ENCODE measurements at regions not wholly inside any gene's neighbourhood (a gene's known extent, or its start where the extent isn't known, plus 50 kb on each side); places are given as distances from the start of the nearest gene placed in this dataset.

DNA sequence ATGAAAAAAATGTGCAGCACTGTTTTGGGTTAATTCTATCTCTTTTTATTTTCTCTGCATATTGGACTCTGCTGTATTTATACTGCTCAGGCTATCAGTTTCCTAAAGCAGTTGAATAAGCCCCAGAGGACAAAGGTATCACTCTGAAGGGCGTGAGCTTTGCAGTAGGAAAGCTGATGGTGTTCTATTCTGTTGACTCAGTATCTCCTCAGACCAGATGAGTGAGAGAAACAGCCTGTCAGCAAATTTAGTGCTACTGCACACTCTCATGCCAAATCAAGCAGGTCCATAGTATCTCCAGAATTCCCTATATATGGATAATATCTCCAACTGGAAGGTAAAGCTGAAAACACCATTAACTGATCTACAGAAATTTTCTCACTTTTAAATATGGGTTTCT lies 132.3 kb upstream of the UGT8 start:
- no peak for DNase-seq

- DNase-seq = no peak
These were observed 126.2 kb upstream of the UGT8 start for GRCh38 chr4:114472269-114473032.

DNA sequence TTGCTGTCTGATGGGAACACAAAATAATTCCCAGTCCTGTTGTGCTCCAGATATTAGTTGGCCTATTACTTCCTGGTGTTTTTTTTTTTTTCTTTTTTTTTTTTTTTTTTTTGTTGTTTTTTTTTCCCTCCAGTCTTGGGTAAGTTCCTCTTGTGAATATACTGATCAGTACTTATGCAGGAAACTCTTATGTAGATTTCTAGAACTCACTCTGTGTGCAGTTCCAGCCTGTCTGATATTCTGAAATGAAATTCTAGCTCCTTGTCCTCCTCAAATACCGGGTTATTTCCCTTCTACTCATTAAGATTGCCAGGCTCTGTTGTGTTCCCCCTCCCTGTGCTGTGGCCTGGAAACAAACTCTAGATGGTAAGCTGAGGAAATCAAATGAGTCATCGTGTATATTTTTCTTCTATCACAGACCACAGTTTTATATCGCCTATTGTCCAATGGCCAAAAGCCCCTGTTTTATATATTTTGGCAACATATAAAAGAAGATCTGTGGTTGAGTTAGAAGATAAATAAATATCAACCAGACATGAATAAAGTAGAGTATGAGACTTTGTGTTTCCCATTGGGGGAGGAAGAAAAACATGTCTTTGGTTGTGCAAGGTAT lies 124.3 kb upstream of the UGT8 start:
- no peak for DNase-seq

GRCh38 chr4:114476310-114476709 lies 122.3 kb upstream of the UGT8 start:
- no peak for DNase-seq

DNA sequence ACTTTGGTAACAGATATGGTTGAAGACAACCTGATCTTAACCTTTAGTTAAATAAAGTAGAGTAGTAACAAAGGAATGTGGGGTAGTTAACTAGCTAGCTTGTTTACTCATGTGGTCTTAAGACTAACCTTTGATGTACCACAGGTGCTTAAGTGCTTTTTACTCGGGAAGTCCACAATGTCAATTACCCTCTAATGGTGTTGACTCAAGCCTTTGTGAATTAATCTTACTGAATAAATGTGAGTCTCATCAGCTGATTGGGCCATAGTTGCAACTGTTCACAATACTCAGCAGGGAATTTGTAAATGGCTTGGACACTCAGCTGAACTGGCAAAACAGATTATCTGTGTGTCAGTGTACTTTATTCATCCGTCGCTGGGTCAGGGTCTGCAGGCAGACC lies 119.0 kb upstream of the UGT8 start:
- no peak for DNase-seq

DNA sequence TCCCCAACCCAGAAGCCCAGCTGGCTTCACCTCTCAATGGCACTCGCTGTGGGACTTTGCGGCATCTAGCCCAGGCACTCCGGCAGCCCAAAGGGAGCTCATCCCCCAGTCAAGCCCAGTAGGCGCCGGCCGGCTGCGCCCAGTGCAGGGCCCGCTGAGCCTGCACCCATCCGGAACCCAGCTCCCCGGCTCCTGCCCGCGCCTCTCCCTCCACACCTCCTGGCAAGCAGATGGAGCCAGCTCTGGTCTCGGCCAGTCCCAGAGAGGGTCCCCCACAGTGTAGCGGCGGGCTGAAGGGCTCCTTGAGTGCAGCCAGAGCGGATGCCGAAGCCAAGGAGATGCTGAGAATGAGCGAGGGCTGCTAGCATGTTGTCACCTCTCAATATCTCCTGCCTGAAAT lies 116.8 kb upstream of the UGT8 start:
- DNase-seq = no peak

GRCh38 chr4:114487101-114487500 lies 111.5 kb upstream of the UGT8 start:
- no peak for DNase-seq

DNA sequence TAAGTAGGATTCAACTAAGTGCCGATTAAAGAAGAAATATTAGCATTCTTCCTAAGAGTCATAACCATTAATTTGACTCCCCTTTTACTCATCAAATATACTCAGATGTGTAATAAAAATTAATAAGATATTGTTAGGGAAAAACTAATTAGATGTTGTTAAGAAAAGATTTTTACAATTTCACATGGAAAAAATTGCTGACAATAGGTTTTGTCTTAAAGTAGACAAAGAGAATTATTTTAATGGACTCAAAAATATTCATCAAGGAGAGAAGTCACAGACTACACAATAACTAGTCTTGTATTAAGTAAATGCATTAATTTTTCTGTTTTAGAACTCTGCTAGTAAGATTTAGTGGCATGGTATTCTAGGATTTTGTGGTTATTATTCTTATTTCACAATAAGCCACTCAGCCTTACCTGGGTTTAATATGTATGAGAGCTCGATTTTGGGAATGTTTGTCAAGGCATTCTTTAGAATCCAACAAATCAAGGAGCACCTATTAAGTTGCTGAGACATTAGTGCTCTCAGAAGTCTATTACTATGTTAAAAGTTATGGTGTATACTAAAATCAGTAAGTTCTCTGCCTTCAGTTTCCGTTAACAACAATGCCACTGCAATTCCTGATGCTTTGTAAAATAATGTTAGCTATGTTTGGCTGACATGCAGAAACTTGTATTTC lies 110.2 kb upstream of the UGT8 start:
- peak; percentile 3 for DNase-seq

- no peak for DNase-seq
These were observed 104.3 kb upstream of the UGT8 start for GRCh38 chr4:114494246-114494803.

DNA sequence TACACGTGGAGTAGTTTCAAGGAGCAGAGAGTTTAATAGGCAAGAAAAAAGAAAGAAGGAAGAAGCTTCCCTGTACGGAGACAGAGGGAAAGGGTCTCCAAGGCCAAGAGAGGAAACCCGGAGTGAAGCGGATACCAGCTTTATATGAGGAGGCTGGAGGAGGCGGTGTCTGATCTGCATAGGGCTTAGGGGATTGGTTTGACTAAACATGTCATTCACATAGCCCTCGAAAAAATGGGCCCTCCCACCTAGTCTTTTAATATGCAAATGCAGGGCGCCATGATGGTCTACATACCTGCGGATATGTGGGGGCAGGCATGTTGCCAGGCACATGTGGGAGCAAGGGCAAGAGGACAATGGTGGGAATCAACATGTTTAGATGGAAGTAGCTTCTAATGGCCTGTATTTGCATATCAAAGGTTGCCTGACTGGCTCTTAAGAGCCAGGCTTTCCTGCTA lies 103.1 kb upstream of the UGT8 start:
- no peak for DNase-seq

DNA sequence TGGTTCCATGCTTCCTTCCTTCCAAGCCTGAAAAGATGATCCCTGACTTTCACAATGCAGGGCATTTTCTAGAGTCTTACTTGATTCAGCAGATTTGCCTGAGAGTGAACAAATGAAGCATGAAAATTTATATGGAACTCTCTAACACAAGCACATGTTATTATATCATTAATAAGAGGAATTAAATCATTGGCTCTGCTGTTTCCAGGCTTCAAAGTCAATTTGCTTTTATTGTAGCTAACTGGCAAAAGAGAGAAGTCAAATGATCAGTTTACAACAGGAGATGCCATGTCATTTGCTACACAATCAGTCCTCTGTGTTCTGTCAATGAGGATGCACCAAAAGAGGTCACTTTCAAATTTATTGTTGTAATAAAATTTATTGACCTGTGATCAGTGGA lies 101.5 kb upstream of the UGT8 start:
- no peak for DNase-seq

GRCh38 chr4:114509340-114509739 lies 89.3 kb upstream of the UGT8 start:
- no peak for DNase-seq

- DNase-seq = no peak
These were observed 85.9 kb upstream of the UGT8 start for GRCh38 chr4:114512595-114513295.

GRCh38 chr4:114519368-114519767 lies 79.2 kb upstream of the UGT8 start:
- no peak for DNase-seq

DNA sequence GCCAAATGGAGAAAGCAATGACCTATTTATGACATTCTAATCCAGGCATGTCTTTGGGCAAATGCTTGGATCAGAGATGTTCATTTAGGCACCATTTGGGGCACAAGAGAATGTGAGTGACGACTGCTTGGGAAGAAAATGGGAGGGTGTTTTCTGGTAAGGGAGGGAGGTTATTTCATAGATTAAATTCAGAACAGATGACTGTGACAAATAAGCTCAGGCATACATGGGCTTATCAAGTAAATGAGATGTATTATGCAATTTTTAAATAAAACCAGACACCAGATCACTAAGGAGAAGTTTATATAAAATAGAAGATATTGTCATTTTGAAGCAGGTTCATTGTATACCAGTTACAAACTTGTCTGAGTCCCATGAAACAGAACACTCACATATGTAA lies 71.4 kb upstream of the UGT8 start:
- DNase-seq = no peak

- no peak for DNase-seq
These were observed 71.0 kb upstream of the UGT8 start for GRCh38 chr4:114527637-114528036.

- no peak for DNase-seq
These were observed 62.9 kb upstream of the UGT8 start for GRCh38 chr4:114535725-114536124.

DNA sequence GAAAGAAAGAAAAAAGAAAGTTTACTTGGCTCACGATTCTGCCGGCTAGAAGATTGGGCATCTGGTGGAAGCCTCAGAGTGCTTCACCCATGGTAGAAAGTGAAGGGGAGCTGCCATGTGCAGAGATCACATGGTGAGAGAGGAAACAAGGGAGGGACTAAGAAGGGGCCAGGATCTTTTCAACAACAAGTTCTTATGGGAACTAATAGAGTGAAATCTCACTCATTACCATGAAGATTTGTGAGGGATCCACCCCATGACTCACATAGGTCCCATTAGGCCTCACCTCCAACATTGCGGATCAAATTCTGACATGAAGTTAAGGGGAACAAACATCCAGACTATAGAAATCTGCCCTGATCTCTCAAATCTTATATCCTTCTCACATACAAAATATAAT lies 61.3 kb upstream of the UGT8 start:
- DNase-seq = no peak

GRCh38 chr4:114538012-114538617 lies 60.5 kb upstream of the UGT8 start:
- DNase-seq = no peak

DNA sequence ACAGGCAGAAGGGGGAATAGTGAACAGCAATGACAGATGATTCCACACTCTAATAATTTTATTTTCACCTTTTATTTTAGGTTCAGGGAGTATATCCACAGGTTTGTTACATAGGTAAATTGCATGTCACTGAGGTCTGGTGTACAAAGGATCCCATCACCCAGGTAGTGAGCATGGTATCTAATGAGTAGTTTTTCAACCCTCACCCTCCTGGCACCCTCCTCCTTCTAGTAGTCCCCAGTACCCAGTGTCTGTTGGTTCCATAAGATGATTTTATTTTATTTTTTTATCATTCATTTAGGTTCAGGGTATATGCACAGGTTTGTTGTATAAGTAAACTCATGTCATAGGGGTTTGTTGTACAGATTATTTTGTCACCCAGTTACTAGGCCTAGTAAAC lies 58.6 kb upstream of the UGT8 start:
- no peak for DNase-seq

GRCh38 chr4:114547340-114548134 lies 51.1 kb upstream of the UGT8 start:
- no peak for DNase-seq

Data from fibroblast of skin of back (primary cell).